DOHH2 (cell line): ENCODE measurements at regions not wholly inside any gene's neighbourhood (a gene's known extent, or its start where the extent isn't known, plus 50 kb on each side); places are given as distances from the start of the nearest gene placed in this dataset.

Experiments used
- H3F3A ChIP-seq: fragments of 200-600 bp; sonication (generic), shearing (Covaris generic); 2 replicates; pipeline ENCODE4 v1.6.0; 2016; ENCODE audit warnings: antibody characterized with exemption, mild to moderate bottlenecking; ENCODE audit not compliant: control insufficient read depth, insufficient read depth
- H3K27ac ChIP-seq: fragments of 200-600 bp; sonication (generic); 2 replicates; pipeline ENCODE4 v1.5.1; 2014; ENCODE audit warnings: low read depth, mild to moderate bottlenecking, low read length, moderate library complexity
- H3K27me3 ChIP-seq: fragments of 200-600 bp; sonication (generic); 2 replicates; pipeline ENCODE4 v1.6.1; 2014; ENCODE audit warnings: mild to moderate bottlenecking, low read length, mixed read lengths; ENCODE audit not compliant: control insufficient read depth
- H3K36me3 ChIP-seq: fragments of 200-600 bp; sonication (generic); 2 replicates; pipeline ENCODE4 v1.6.1; 2014; ENCODE audit warnings: mild to moderate bottlenecking, low read length, moderate library complexity, mixed read lengths; ENCODE audit not compliant: control insufficient read depth
- H3K4me1 ChIP-seq: fragments of 200-600 bp; sonication (generic); 2 replicates; pipeline ENCODE4 v1.6.1; 2014; ENCODE audit warnings: mild to moderate bottlenecking, low read length, mixed read lengths; ENCODE audit not compliant: control insufficient read depth
- H3K4me2 ChIP-seq: fragments of 200-600 bp; sonication (generic); 2 replicates; pipeline ENCODE4 v1.6.0; 2014; ENCODE audit warnings: mild to moderate bottlenecking, low read length, moderate library complexity
- H3K4me3 ChIP-seq: fragments of 200-600 bp; sonication (generic); 2 replicates; pipeline ENCODE4 v1.5.1; 2014; ENCODE audit warnings: mild to moderate bottlenecking, low read length, mixed read lengths
- H3K79me2 ChIP-seq: fragments of 200-600 bp; sonication (generic); 2 replicates; pipeline ENCODE4 v1.6.1; 2014; ENCODE audit warnings: mild to moderate bottlenecking, low read length, mixed read lengths; ENCODE audit not compliant: control insufficient read depth
- H3K9me2 ChIP-seq: fragments of 200-600 bp; sonication (generic); replicated peaks from 2 replicates; pipeline ENCODE4 v1.6.1; 2014; ENCODE audit warnings: mild to moderate bottlenecking, low read length, mixed read lengths; ENCODE audit not compliant: control insufficient read depth
- H3K9me3 ChIP-seq: fragments of 200-600 bp; sonication (generic); 2 replicates; pipeline ENCODE4 v1.6.1; 2014; ENCODE audit warnings: antibody characterized with exemption, low read length, mixed read lengths; ENCODE audit not compliant: control insufficient read depth, insufficient read depth
- H4K20me1 ChIP-seq: fragments of 200-600 bp; sonication (generic); 2 replicates; pipeline ENCODE4 v1.6.0; 2014; ENCODE audit warnings: low read depth, mild to moderate bottlenecking, antibody characterized with exemption, low read length, moderate library complexity; ENCODE audit not compliant: control insufficient read depth, insufficient read depth
- CTCF ChIP-seq: fragments of 200-600 bp; sonication (generic); IDR thresholded peaks from one replicate; pipeline ENCODE4 v1.5.1; 2014; ENCODE audit warnings: antibody characterized with exemption, mild to moderate bottlenecking, low read depth, low read length; ENCODE audit not compliant: poor library complexity, severe bottlenecking
- EZH2phosphoT487 ChIP-seq: fragments of 200-600 bp; sonication (generic); IDR thresholded peaks from 2 replicates; pipeline ENCODE4 v1.6.1; 2017; ENCODE audit warnings: borderline replicate concordance, mild to moderate bottlenecking, antibody characterized with exemption, low read length, moderate library complexity, mixed read lengths

DNA sequence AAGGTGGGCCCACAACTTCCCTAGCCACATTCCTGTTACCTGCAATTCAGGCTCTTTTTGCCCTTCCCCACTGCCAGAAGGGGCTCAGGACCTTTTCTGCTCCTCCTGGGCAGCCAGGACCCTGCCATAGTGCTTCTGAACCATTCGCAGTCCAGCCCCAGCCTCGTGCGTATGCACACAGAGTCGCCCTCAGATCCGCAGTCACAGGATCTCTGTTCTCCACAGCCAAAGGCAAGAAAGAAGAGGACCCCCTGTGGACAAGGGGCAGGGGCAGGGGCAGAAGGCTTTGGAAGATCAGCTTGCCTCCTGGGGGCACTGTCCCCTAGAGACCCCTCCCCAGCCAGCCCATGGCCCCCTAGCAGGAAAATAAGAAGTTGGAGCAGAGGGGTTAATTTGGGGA, 82.8 kb downstream of the PCDH1 start:
- Histone ChIP-seq H3F3A (no peaks in the 10 kb centered on the region), H3K9me2 (no peaks in the 10 kb centered on the region), H3K79me2 (no peaks in the 10 kb centered on the region), H3K27me3 (peaks cover 18% of the 10 kb centered on the region), H3K36me3 (no peaks in the 10 kb centered on the region), H3K4me2 (no peak overlapping the region), H3K9me3 (no peaks in the 10 kb centered on the region), H3K27ac (no peak overlapping the region), H4K20me1 (no peaks in the 10 kb centered on the region), H3K4me1 (no peaks in the 10 kb centered on the region), H3K4me3 (no peak overlapping the region)
- TF ChIP-seq CTCF (no peak), EZH2phosphoT487 (no peak)

GRCh38 chr5:141793881-141794280, 84.3 kb downstream of the PCDH1 start:
- Histone ChIP-seq H4K20me1 (no peaks in the 10 kb centered on the region), H3K9me3 (no peaks in the 10 kb centered on the region), H3F3A (no peaks in the 10 kb centered on the region), H3K4me2 (no peak overlapping the region), H3K9me2 (no peaks in the 10 kb centered on the region), H3K27me3 (peaks cover 17% of the 10 kb centered on the region), H3K79me2 (no peaks in the 10 kb centered on the region), H3K4me1 (no peaks in the 10 kb centered on the region), H3K4me3 (no peak overlapping the region), H3K36me3 (no peaks in the 10 kb centered on the region), H3K27ac (no peak overlapping the region)
- TF ChIP-seq CTCF (no peak), EZH2phosphoT487 (no peak)

- H3K36me3 ChIP-seq, result no peaks in the 10 kb centered on the region
- TF ChIP-seq EZH2phosphoT487 (no peak), CTCF (no peak)
- no peaks in the 10 kb centered on the region for H3K9me2 ChIP-seq
These were observed 84.8 kb downstream of the PCDH1 start for GRCh38 chr5:141793403-141793802.

GRCh38 chr5:141790630-141791029, 87.6 kb downstream of the PCDH1 start:
- Histone ChIP-seq H4K20me1 (no peaks in the 10 kb centered on the region), H3F3A (no peaks in the 10 kb centered on the region), H3K4me3 (no peak overlapping the region), H3K27ac (no peak overlapping the region), H3K9me2 (no peaks in the 10 kb centered on the region), H3K4me2 (no peak overlapping the region), H3K36me3 (no peaks in the 10 kb centered on the region), H3K79me2 (no peaks in the 10 kb centered on the region), H3K4me1 (no peaks in the 10 kb centered on the region), H3K27me3 (peaks cover 25% of the 10 kb centered on the region), H3K9me3 (no peaks in the 10 kb centered on the region)
- TF ChIP-seq EZH2phosphoT487 (no peak), CTCF (no peak)

More at GRCh38 chr5:141793403-141793802, 84.8 kb downstream of the PCDH1 start:
- H3F3A ChIP-seq, result no peaks in the 10 kb centered on the region
- H3K9me3 ChIP-seq, result no peaks in the 10 kb centered on the region
- H3K4me1 ChIP-seq, result no peaks in the 10 kb centered on the region
- no peaks in the 10 kb centered on the region for H4K20me1 ChIP-seq
- H3K27me3 ChIP-seq, result peaks cover 20% of the 10 kb centered on the region
- H3K79me2 ChIP-seq, result no peaks in the 10 kb centered on the region
- H3K27ac ChIP-seq, result no peak overlapping the region
- no peak overlapping the region for H3K4me2 ChIP-seq
- H3K4me3 ChIP-seq, result no peak overlapping the region
